ENCODE measurements at regions not wholly inside any gene's neighbourhood (a gene's known extent, or its start where the extent isn't known, plus 50 kb on each side); places are given as distances from the start of the nearest gene placed in this dataset.
A peak's percentile ranks its signal among the peaks of the same experiment; 100 is the strongest.

DNA sequence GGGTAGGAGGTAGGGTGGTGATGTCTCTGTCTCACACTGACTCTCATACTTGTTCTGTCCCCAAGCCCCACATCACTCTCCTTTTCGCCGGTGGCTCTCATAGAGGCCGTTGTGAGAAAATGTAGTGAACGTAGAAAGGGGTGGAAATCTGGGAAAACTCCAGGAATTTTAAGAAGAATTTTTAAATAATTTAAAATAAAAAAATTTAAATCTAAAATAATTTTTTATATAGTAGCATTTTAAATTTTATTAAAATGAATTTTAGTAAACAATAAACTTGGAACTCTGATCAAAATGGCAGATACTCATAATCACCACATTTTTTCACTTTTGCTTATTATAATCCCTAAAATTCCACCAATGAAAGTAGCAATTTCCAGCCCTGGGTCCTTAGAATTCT is 473.6 kb upstream of the ZFHX3 start:
- no peak for DNase-seq

- DNase-seq: no peak
Observed at GRCh38 chr16:73515616-73516015, 467.7 kb upstream of the ZFHX3 start.

GRCh38 chr16:73510852-73511251 is 462.9 kb upstream of the ZFHX3 start:
- no peak for DNase-seq

- DNase-seq: peak; percentile 28 to 68
Observed at GRCh38 chr16:73506568-73507056, 458.7 kb upstream of the ZFHX3 start.

- no peak for DNase-seq
Observed at GRCh38 chr16:73505577-73505976, 457.6 kb upstream of the ZFHX3 start.

- no peak for DNase-seq
Observed at GRCh38 chr16:73504591-73505575, 457.0 kb upstream of the ZFHX3 start.

DNA sequence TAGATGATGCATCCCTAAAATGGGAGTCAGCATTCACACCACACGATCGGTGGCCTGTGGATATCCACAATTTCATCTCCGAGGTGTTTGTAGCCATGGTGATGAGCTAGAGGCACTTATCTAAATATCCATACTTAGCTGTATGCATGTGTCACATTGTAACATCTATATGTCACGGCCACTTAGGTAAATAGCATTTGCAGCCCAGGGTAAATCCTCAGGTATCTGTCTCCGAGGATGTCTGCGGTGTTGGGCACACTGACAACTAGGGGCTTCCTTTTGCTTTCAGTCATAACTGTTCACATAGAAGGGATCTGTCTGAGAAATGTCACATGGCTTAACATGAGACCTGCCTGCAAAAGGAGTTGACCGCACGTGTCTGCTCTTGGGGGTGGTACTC is 455.2 kb upstream of the ZFHX3 start:
- no peak for DNase-seq

GRCh38 chr16:73499276-73499675 is 451.3 kb upstream of the ZFHX3 start:
- DNase-seq: no peak

GRCh38 chr16:73485880-73486279 is 438.0 kb upstream of the ZFHX3 start:
- DNase-seq: no peak

DNA sequence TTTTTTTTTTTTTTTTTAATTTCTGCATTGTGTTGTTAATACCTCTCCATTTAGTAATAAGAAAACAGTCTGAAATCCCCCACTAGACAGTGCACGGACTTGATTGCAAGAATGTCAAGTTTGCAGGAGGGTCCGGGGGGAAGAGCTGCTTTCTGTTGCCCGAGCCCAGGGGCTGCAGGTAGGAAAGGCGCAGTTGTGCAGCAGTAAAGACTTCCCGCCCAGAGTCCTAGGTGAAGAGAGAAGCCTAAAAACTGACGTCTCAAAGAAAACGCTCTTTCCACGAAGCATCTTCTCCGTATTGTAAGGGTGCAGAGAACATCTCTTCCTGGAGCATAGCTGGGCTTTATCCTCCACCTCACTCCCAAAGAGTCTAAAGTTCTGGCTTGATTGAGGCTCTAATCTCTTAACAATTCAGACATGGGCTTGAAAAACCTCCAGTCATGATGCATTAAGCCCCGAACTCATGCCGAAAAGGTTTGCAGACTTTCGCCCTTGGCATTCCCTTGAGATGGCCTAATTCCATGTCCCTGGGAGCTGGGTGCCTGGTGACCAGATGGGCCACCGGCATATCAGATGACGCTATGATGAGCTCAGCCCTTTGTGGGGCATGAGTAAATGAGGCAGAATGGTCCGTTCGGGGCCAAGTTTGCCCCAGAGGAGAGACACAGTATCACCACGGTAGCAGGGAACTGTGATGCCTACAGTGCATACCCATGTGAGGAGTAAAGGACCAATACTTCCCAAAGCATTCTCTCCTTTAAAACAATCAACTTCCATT is 436.2 kb upstream of the ZFHX3 start:
- DNase-seq: no peak

DNA sequence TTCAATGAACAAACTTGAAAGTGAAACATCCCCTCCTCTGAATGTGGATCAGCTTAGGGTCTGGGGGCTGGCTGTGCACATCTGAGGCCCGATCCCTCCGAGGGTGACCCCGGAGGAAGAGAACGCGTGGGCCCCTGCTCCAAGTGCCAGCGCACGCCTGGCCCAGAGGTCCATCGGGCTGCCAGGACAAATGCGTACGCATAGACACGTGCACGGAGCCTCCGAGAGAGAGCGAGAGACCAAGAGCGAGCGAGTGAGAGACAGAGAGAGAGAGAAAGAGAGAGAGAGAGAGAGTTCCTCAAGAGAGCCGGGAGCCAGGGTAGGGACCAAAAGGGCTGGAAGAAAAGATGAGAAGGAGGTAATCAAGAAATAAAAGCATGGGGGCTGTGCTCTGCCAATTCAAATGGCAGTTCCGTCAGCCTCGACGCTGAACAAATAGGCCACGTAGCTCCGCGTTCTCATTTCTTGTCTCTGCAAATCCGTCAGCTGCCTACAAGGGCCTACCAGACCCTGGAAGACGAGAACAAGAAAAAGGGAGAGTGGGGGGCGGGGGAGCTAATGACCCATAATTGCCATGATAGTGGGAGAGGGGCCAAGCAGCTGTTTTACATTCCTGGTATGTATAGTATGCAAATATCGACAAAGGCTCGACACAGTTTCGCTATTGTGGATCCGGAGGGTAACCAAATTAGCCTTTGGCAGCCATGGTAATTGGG is 435.3 kb upstream of the ZFHX3 start:
- DNase-seq: no peak

DNA sequence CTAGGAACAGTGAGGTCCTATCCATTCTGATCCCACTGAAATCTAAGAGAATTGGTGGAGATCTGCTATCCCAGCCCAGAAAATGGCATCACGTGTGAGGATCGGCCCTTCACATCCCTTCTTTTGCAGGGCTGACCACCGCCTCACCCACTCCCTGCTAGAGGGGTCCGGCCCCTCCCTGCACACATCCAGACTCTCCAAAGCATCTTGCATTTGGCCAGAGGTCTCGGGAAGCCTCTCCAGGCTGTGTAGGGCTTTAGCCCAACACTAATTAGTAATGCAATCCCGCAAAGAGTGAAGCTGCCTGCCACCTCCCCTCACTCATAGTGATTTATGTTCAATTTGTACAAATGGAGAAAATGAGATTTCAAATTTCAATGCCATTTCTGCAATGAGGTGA is 434.4 kb upstream of the ZFHX3 start:
- no peak for DNase-seq

DNA sequence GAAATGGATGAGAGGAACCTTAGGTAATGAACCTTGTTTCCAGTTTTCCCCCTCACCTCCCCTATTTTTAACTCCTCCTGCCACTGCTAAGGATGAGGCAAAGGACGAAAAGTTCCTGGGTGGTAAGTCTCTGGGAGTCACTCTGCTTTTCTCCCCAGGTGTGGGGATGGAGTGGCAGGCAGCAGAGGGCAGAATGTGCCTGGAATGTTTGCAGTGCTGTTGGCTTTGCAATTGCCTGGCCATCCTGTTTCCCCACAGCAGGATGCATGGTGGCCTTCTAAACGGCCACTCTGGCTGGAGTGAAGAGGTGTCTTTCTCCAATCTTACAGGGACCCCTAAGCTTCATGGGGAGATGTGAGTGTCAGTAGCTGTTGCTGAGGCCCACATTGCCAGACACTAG is 432.5 kb upstream of the ZFHX3 start:
- DNase-seq: no peak

GRCh38 chr16:73473713-73474112 is 425.8 kb upstream of the ZFHX3 start:
- no peak for DNase-seq

GRCh38 chr16:73464834-73465233 is 416.9 kb upstream of the ZFHX3 start:
- DNase-seq: no peak

DNA sequence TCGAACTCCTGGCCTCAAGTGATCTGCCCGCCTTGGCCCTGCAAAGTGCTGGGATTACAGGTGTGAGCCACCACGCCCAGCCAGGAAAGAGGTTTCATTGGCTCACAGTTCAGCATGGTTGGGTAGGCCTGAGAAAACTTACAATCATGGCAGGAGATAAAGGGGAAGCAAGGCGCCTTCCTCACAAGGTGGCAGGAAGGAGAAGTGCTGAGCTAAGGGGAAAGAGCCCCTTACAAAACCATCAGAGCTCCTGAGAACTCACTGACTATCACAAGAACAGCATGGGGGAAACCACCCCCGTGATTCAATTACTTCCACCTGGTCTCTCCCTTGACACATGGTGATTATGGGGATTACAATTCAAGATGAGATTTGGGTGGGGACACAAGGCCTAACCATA is 411.7 kb upstream of the ZFHX3 start:
- DNase-seq: no peak

DNA sequence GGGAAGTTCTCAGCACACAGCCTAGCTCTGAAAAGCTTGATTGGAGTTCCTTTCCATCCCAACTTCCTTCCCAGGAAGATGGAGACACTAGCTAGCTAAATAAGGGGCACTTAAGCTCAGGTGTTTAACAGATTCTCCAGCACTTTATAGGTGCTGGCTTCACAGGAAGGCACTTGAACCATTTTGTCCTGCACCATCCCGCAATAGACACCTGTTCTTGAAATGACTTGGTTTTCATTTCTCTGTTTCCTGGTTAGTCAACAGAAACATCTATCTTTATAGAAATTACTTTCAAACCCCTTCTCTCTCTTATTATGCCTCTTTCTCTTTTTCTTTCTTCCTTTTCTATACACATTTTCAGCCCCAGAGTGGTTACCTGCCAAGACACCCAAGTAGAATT is 409.9 kb upstream of the ZFHX3 start:
- no peak for DNase-seq

DNA sequence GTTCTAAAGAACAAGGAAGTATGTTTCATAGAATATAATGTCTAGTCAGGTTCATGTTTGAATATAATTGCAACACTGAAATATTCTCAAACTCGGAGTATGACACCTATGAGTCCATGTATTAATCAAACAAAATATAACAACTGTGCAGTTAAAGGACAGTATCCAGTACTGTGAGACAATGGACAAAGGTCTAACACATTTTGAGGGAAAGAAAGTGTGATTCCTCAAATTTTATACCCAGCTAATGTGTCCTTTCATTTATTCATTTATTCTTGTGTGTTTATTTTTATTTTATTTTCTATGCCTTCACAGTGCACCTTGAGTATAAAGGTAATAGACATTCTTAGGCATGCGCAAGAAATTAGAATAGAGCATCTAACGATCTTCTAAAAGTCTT is 401.0 kb upstream of the ZFHX3 start:
- no peak for DNase-seq

- DNase-seq: no peak
Observed at GRCh38 chr16:73447846-73448245, 399.9 kb upstream of the ZFHX3 start.

DNA sequence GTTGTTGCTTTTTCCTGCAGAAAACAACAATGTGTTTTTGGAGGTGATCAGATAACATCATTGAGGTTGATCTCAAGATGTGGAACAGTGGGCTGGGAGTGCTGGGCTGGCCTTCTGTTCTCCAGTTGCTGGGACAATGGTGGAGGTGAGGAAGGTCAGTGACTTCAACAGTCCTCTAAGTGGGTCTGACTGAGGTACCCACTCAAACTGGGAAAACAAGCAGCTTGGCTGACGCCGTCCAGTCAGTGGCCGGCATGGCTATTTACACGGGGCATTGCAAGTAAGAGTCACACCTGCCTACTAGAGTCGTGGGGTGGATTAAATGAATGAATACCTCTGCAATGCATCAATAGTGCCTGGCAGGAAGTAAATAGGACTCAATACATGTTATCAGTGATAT is 386.7 kb upstream of the ZFHX3 start:
- DNase-seq: no peak

GRCh38 chr16:73433731-73434307 is 385.9 kb upstream of the ZFHX3 start:
- DNase-seq: no peak

- peak; percentile 56 to 86 for DNase-seq
Observed at GRCh38 chr16:73432850-73433730, 385.2 kb upstream of the ZFHX3 start.
